ENCODE measurements at regions not wholly inside any gene's neighbourhood (a gene's known extent, or its start where the extent isn't known, plus 50 kb on each side); places are given as distances from the start of the nearest gene placed in this dataset.

GRCh38 chr2:118380915-118381653, 292.8 kb downstream of the INSIG2 start:
- Mint-ChIP-seq H3K4me3 (ENCODE audit: unreplicated experiment) (no peak overlapping the region), H3K27ac (ENCODE audit: unreplicated experiment) (no peak overlapping the region), H3K36me3 (ENCODE audit: unreplicated experiment) (no peaks in the 10 kb centered on the region), H3K27me3 (ENCODE audit: unreplicated experiment) (peaks cover 1% of the 10 kb centered on the region), H3K4me1 (ENCODE audit: low read depth, unreplicated experiment) (no peaks in the 10 kb centered on the region), H3K9me3 (ENCODE audit: unreplicated experiment) (no peaks in the 10 kb centered on the region)
- DNase-seq, result no peak
- TF ChIP-seq CTCF (IDR thresholded peaks at IDR 0.05; ENCODE audit: partially characterized antibody, unreplicated experiment), result no peak

DNA sequence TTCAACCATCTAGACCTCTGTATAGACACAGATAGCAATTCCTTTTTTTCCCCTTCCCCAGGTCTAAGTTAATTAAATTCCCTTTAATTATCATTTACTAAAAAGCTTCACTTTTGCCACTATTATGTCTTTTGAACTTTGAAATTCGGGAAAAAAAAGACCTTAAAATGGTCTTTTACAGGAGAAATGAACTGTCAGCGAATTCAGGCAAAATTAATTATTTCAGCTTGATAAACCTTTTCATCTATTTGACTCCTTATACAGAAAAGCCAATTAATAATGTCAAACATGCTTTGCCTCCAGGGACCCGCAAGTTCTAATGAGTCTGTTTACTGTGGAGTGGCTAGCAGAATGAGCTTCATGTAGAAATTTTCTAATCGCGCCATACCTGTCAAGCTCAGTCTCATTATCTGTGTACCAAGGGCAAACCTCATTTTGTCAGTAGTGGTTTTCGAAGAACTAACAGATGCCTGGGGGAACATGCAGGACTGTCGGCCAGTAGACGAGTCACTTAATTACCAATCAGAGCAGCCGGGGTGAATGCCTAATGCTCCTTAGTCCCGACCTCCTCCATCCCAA, 287.7 kb downstream of the INSIG2 start:
- DNase-seq, result no peak
- H3K27ac Mint-ChIP-seq (ENCODE audit: unreplicated experiment), result no peak overlapping the region
- no peaks in the 10 kb centered on the region for H3K36me3 Mint-ChIP-seq (ENCODE audit: unreplicated experiment)
- peaks cover 2% of the 10 kb centered on the region for H3K4me1 Mint-ChIP-seq (ENCODE audit: low read depth, unreplicated experiment)
- TF ChIP-seq CTCF (IDR thresholded peaks at IDR 0.05; ENCODE audit: partially characterized antibody, unreplicated experiment), result no peak
- no peaks in the 10 kb centered on the region for H3K9me3 Mint-ChIP-seq (ENCODE audit: unreplicated experiment)
- no peaks in the 10 kb centered on the region for H3K27me3 Mint-ChIP-seq (ENCODE audit: unreplicated experiment)
- no peak overlapping the region for H3K4me3 Mint-ChIP-seq (ENCODE audit: unreplicated experiment)

DNA sequence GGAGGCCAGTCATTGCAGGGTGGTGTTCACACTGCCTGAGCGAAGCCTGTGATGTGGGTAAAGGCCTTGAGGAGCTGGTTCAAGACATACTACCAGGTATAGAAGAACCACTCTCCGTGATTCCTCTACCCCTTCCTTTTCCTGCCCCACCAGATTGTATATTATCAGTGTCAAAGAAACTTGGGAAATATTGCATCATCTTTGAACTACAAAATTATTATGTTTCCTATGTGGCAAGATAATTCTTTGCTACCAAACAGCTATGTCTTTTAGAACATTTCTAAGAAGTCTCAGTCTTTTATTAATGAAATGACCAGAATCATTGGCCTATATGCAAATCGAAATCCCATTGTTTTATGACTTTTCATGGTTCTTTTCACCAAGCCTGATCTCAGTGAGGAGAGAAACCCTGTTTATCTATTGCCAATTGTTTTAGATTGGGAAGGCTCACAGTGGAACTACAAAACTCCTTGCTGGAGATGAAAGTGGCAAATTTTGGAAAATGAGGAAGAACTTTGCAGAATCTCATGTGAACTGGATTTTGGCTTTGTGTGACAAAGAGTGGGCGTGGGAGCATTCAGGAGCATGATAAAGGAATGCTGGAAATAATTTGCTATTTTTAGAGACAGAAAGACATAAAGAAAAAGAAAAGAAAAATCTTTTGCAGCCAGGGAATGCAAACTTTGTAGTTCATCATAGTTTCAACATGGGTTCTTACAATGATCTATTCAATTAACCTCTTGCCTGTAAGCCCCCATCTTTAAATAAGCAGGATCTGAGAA, 286.9 kb downstream of the INSIG2 start:
- H3K4me3 Mint-ChIP-seq (ENCODE audit: unreplicated experiment), result no peak overlapping the region
- no peak overlapping the region for H3K27ac Mint-ChIP-seq (ENCODE audit: unreplicated experiment)
- TF ChIP-seq CTCF (IDR thresholded peaks at IDR 0.05; ENCODE audit: partially characterized antibody, unreplicated experiment), result no peak
- H3K4me1 Mint-ChIP-seq (ENCODE audit: low read depth, unreplicated experiment), result peaks cover 2% of the 10 kb centered on the region
- no peak for DNase-seq
- no peaks in the 10 kb centered on the region for H3K36me3 Mint-ChIP-seq (ENCODE audit: unreplicated experiment)
- no peaks in the 10 kb centered on the region for H3K9me3 Mint-ChIP-seq (ENCODE audit: unreplicated experiment)
- no peaks in the 10 kb centered on the region for H3K27me3 Mint-ChIP-seq (ENCODE audit: unreplicated experiment)

- peaks cover 2% of the 10 kb centered on the region for H3K4me1 Mint-ChIP-seq (ENCODE audit: low read depth, unreplicated experiment)
- H3K27ac Mint-ChIP-seq (ENCODE audit: unreplicated experiment), result no peak overlapping the region
- no peak for DNase-seq
- TF ChIP-seq CTCF (IDR thresholded peaks at IDR 0.05; ENCODE audit: partially characterized antibody, unreplicated experiment), result no peak
- H3K36me3 Mint-ChIP-seq (ENCODE audit: unreplicated experiment), result no peaks in the 10 kb centered on the region
- no peaks in the 10 kb centered on the region for H3K9me3 Mint-ChIP-seq (ENCODE audit: unreplicated experiment)
- no peaks in the 10 kb centered on the region for H3K27me3 Mint-ChIP-seq (ENCODE audit: unreplicated experiment)
- H3K4me3 Mint-ChIP-seq (ENCODE audit: unreplicated experiment), result no peak overlapping the region
Observed at GRCh38 chr2:118372886-118373830, 284.9 kb downstream of the INSIG2 start.
